LHCN-M2 (cell line): ENCODE measurements at regions not wholly inside any gene's neighbourhood (a gene's known extent, or its start where the extent isn't known, plus 50 kb on each side); places are given as distances from the start of the nearest gene placed in this dataset.
"Not testable (repeated sequence)": the region's sequence is repeated elsewhere in the genome, so short reads cannot be mapped to it uniquely, and the experiment has no call there.

Experiments
- DNase-seq: peaks from one replicate; pipeline ENCODE4 v3.0.0-alpha.2; 2012; ENCODE audit warnings: low read depth

DNA sequence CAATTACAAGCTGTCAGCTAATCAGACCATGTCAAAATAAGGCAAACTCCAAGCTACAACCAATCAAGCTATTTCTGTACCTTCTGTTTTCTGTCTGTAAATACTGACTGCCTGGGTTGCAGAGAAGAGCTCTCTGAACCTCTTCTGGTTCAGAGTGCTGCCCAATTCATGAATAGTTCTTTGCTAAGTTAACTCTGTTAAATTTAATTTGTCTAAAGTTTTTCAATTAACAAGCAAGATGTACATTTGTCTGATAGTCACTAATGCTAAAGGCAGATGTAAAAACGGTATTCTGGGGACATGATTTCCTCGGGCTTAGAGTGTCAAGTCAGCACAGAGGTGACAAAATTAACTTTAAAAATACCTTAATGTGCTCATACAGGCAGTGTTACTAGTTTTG lies 408.3 kb upstream of the CLINT1 start:
- no peak for DNase-seq

DNA sequence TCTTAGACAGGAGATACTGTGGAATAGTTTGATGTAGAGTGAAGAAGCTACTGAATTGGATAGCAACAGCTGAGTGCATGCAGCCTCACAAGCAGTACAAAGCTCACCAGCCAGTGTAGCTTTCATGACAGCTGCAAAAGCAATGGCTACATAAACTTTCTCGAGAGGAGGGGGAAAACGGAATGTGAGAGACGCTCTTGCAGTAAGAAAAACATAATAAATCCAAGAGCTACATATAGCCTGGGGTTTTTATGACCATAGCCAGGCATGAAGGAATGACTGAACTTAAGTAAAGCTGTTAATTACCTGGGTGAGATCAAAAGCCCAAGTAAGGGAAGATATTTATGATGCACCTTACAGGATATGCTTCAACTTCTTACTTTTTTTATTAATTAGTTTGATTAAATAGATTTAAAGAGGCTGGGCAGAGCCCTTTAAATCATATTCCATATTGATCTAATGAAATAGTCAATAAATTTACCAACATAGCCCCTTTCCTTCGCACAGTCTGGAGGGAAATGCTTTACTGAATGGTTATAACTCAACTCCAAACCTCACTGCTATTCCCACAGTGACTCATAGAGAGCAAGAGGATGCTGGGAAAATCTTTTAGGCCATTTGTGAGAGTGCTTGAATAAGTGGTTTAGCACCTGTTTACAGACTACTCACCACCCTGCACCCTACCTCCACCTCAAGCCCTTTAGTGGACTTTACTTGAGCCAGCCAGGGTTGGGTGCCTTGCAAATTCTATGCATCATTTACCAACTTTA lies 407.2 kb upstream of the CLINT1 start:
- DNase-seq: peak; percentile 7

DNA sequence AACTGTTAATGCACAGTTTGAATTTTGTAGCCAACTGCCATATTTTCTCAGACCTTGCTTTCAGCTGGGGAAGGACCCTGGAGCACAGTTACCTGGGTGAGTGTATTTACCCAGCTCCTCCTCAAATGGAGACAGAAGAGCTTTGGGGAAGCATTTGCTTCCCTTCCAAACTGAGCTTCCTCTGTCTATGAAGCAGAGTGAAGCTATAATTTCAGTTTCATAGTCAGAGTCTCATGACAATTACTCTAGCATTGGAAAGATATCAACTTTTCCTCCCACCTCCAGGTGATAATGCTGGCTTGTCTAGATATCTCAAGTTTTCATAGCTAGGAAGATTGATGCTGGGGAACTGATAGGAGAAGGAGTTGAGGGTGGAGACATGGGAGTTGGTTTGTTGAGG lies 406.4 kb upstream of the CLINT1 start:
- no peak for DNase-seq

- DNase-seq: no peak
These were observed 405.3 kb upstream of the CLINT1 start for GRCh38 chr5:158264264-158264663.

DNA sequence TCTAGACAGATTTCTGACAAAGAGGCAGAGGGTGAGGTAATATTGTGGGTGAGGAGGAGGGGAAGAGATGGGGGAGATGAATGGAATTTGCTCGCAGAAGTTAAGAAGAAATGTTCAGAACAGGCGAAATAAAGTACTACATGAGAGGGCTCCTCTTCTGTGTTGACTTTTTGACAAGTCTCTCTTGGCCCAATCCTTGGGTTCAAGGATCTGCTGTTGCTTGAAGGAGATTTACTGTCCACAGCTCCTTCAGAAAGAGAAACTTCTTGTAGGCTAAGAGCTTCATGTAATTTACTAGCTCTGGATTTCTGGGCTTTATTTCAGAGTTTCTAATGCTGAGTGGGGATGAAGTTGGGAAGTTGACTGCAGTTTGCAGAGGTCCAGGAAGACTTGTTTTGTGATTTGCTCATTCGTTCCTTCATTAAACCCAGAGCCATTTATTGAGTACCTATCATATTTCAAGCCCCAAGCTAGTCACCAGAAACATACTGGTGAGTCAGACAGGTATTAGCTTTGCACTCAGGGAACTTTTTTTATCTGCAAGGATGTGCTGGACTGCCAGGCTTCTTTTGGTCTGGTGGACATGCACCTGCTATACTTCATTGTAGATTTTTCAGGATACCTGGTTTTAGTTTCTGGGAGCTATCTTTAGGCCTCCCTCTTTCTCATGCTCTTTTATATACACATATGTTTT lies 402.9 kb upstream of the CLINT1 start:
- no peak for DNase-seq

GRCh38 chr5:158256096-158256495 lies 397.2 kb upstream of the CLINT1 start:
- no peak for DNase-seq

GRCh38 chr5:158255609-158256008 lies 396.7 kb upstream of the CLINT1 start:
- DNase-seq: no peak

GRCh38 chr5:158246661-158247060 lies 387.7 kb upstream of the CLINT1 start:
- DNase-seq: no peak

DNA sequence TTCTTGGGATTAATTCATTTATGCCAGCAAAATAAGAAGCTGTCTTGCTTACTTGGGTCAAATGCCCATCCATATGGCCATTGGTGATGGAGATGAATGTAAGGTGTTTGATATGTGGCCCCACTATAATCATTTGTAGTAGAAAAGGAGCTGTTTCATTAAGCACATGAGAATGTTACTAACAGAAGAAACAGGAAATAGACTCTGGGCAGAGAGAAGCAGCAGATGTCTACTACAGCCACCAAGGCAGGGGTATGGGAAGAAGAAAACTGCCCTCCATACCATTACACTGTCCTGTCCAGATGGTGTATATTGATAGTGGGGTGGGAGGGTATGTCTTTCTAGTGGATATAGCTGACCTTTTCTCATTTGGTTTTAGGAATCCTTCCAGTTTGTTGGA lies 386.6 kb upstream of the CLINT1 start:
- DNase-seq: no peak

GRCh38 chr5:158244882-158245281 lies 385.9 kb upstream of the CLINT1 start:
- no peak for DNase-seq

GRCh38 chr5:158236511-158237335 lies 377.8 kb upstream of the CLINT1 start:
- DNase-seq: no peak

GRCh38 chr5:158235159-158235547 lies 376.2 kb upstream of the CLINT1 start:
- DNase-seq: no peak

DNA sequence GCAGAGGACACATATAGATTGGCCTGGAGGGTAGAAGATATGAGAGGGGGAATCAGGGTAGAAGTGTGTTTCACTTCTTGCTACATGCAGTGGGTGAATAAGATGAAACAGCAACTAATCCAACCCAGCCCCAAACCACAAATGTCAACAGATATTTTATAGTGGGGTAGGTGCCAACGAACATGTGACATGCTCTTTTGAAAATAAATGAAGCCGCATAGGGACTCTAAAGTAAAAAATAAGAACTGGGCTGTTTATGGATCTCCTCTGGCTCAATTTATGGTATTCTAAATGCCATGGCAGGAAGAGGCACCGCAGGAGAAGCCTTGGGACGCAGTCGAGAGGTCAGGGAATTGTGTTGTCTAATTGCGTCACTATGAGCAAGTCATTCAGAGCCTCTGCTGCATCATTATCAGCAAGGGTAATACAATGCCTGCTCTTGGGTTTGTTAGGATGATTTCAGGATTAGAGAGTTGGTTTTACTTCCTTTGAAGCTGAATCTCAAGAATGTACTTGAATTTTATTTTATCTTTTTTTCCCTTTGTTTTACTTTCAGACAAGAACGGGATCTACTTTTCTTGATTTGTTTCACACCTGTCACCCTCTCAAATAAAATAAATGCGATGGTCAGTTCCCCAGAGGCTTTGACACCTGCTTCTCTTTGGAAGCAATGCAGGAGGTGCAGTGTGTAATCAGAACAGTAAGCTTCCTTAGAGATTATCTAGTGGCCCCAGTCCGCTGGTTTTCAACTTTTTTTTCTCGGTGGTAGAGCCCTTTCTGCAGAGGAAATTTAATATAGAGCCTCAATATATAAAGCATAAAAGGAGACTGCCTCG lies 375.6 kb upstream of the CLINT1 start:
- DNase-seq: peak; percentile 3

GRCh38 chr5:158233735-158234322 lies 374.9 kb upstream of the CLINT1 start:
- no peak for DNase-seq

DNA sequence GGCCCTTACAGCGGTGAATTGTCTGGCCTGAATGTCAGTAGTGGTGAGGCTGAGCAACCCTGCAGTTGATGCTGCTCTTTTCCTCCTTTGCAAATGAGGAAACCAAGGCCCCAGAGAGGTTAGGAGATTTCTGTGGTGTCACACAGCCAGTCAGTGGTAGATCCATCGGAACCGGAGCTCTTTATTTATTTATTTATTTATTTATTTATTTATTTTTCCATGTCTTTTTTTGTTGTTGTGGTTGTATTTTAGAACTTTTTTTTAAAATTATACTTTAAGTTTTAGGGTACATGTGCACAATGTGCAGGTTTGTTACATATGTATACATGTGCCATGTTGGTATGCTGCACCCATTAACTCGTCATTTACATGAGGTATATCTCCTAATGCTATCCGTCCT lies 368.4 kb upstream of the CLINT1 start:
- DNase-seq: not testable (repeated sequence)

DNA sequence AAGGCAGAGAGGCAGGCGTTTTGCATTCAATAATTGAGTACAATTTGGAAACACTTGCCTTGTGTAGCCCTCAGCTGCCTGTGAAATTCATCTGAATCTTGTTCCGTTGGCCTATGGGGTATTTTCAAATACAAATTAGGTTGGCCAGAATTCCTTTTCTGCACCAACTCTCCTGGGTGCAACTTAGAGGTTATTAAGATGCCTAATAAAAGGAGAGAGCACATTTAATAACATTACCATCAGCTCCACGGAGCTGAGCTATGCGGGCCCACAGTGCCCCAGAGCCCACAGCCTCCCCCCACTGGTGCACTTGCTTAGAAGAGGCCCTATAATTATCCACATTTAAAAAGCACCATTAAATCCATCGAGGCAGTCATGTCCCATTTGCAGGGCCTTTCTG lies 367.6 kb upstream of the CLINT1 start:
- DNase-seq: no peak

DNA sequence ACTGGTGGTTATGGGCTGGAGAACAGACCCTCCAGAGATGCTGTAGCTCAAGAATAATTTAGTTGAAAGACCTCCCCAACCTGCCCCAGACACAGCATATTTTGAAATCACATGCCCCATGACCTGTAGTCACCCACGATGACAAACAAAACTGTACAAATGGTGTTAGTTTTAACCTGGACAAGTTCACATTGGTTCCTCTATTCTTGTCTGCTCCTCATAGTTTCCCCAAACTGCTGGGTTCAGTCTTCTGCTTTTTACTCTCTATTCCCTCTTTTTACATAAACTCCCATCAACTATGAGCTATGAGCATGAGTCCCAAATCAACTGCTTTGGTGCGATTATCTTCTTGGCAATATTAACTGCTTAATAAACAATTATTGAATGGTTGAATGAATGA lies 365.3 kb upstream of the CLINT1 start:
- no peak for DNase-seq

DNA sequence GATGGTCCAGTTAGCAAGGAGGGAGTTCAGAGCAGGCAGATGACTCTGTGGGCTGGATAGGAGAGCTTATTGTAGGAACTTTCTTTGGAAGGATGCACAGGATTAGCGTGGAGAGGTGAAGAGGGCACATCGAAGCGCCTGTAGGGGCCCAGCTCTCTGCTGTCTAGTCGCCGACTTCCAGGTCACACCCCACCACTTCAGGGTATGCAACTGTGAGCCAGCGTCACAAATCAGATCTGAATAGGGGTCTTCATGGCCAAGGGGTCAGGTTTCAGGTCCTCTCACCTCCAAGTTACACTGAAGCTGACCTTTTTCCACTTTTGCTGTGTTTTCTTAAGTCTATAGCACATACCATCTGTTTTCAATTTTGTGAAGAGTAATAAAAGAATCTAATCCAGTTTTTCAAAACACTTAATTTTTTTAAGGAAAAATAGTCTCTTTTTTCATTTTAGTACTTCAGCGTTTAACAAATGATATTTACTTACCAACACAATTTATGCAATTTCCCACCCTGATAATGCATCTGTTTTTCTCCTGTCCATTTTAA lies 364.2 kb upstream of the CLINT1 start:
- DNase-seq: no peak

- DNase-seq: no peak
These were observed 354.0 kb upstream of the CLINT1 start for GRCh38 chr5:158212917-158213316.

DNA sequence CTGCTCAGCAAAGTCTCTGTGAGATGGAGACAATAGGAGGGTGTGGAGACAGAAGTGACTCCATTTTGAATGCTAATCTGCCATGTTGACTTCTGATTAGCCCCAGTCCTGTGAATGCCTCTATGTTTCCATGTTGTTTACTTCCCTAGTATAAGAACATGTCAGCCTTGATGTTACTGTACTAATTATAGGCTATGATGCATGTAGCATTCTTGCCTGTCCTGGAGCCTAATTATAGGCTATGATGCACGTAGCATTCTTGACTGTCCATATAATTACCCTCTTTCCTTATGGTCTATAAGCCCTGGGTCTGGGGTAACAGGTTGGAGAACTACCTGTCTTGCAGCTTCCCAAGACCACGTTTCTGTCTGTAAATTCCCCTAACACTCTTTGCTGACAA lies 353.3 kb upstream of the CLINT1 start:
- DNase-seq: no peak
